Glutamatergic neuron (in vitro differentiated cells): ENCODE measurements at regions not wholly inside any gene's neighbourhood (a gene's known extent, or its start where the extent isn't known, plus 50 kb on each side); places are given as distances from the start of the nearest gene placed in this dataset.

Experiments
- DNase-seq: peaks from one replicate; pipeline ENCODE4 v3.0.0; 2022
- H3K27ac Mint-ChIP-seq: one replicate; pipeline ENCODE4 v1.8.0; 2020; ENCODE audit warnings: mild to moderate bottlenecking, mixed read lengths, inconsistent platforms; ENCODE audit not compliant: unreplicated experiment
- H3K27me3 Mint-ChIP-seq: one replicate; pipeline ENCODE4 v1.8.0; 2020; ENCODE audit warnings: mild to moderate bottlenecking, moderate library complexity, mixed read lengths, inconsistent platforms; ENCODE audit not compliant: unreplicated experiment
- H3K36me3 Mint-ChIP-seq: one replicate; pipeline ENCODE4 v1.8.0; 2020; ENCODE audit warnings: mild to moderate bottlenecking, mixed read lengths, inconsistent platforms; ENCODE audit not compliant: unreplicated experiment
- H3K4me1 Mint-ChIP-seq: one replicate; pipeline ENCODE4 v1.8.0; 2020; ENCODE audit warnings: mild to moderate bottlenecking, low read depth, mixed read lengths, inconsistent platforms; ENCODE audit not compliant: unreplicated experiment
- H3K4me3 Mint-ChIP-seq: one replicate; pipeline ENCODE4 v1.8.0; 2020; ENCODE audit warnings: mild to moderate bottlenecking, mixed read lengths, inconsistent platforms; ENCODE audit not compliant: unreplicated experiment
- H3K9me3 Mint-ChIP-seq: one replicate; pipeline ENCODE4 v1.8.0; 2020; ENCODE audit warnings: mild to moderate bottlenecking, moderate library complexity, mixed read lengths, inconsistent platforms; ENCODE audit not compliant: unreplicated experiment
- TF ChIP-seq, protein P1 (sequence below): fragments of 200-600 bp; sonication (generic); IDR thresholded peaks from one replicate; pipeline ENCODE4 v1.5.0; 2021; ENCODE audit not compliant: partially characterized antibody, unreplicated experiment

- DNase-seq, result no peak
- H3K27ac Mint-ChIP-seq, result no peak overlapping the region
- H3K4me1 Mint-ChIP-seq, result no peaks in the 10 kb centered on the region
- H3K9me3 Mint-ChIP-seq, result no peaks in the 10 kb centered on the region
- peaks cover 2% of the 10 kb centered on the region for H3K27me3 Mint-ChIP-seq
- no peaks in the 10 kb centered on the region for H3K36me3 Mint-ChIP-seq
- no peak overlapping the region for H3K4me3 Mint-ChIP-seq
- TF ChIP-seq, protein P1, sequence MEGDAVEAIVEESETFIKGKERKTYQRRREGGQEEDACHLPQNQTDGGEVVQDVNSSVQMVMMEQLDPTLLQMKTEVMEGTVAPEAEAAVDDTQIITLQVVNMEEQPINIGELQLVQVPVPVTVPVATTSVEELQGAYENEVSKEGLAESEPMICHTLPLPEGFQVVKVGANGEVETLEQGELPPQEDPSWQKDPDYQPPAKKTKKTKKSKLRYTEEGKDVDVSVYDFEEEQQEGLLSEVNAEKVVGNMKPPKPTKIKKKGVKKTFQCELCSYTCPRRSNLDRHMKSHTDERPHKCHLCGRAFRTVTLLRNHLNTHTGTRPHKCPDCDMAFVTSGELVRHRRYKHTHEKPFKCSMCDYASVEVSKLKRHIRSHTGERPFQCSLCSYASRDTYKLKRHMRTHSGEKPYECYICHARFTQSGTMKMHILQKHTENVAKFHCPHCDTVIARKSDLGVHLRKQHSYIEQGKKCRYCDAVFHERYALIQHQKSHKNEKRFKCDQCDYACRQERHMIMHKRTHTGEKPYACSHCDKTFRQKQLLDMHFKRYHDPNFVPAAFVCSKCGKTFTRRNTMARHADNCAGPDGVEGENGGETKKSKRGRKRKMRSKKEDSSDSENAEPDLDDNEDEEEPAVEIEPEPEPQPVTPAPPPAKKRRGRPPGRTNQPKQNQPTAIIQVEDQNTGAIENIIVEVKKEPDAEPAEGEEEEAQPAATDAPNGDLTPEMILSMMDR, result no peak
These were observed 1581.2 kb upstream of the WWC1 start for GRCh38 chr5:166710271-166710670.

- no peak overlapping the region for H3K27ac Mint-ChIP-seq
These were observed 1578.8 kb upstream of the WWC1 start for GRCh38 chr5:166712447-166713185.

DNA sequence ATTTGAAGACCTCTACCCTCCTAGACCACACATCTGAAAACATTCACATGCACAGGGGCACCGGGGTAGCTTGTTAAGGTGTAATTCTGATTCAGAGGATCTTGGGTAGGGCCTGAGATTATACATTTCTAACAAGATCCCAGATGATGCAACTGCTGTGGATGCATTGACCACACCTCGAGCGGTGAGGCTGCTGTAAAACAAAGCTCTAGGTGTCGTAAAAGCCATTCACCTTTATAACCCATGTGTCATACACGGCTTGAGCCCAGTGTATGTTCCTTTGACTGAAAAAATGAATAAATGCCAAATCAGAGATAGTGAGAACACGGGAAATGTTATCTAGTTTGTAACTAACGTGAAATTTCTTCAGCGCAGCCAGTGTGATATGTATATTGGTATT, 1578.2 kb upstream of the WWC1 start:
- Mint-ChIP-seq H3K4me1 (no peaks in the 10 kb centered on the region), H3K27me3 (peaks cover 2% of the 10 kb centered on the region), H3K9me3 (peaks cover 3% of the 10 kb centered on the region), H3K4me3 (no peak overlapping the region), H3K27ac (no peak overlapping the region), H3K36me3 (no peaks in the 10 kb centered on the region)
- no peak for DNase-seq
- TF ChIP-seq, protein P1, result no peak

More at GRCh38 chr5:166712447-166713185, 1578.8 kb upstream of the WWC1 start:
- Mint-ChIP-seq H3K27me3 (peaks cover 2% of the 10 kb centered on the region), H3K4me1 (no peaks in the 10 kb centered on the region), H3K4me3 (no peak overlapping the region), H3K9me3 (peaks cover 3% of the 10 kb centered on the region), H3K36me3 (no peaks in the 10 kb centered on the region)
- DNase-seq, result no peak
- TF ChIP-seq, protein P1, result no peak

DNA sequence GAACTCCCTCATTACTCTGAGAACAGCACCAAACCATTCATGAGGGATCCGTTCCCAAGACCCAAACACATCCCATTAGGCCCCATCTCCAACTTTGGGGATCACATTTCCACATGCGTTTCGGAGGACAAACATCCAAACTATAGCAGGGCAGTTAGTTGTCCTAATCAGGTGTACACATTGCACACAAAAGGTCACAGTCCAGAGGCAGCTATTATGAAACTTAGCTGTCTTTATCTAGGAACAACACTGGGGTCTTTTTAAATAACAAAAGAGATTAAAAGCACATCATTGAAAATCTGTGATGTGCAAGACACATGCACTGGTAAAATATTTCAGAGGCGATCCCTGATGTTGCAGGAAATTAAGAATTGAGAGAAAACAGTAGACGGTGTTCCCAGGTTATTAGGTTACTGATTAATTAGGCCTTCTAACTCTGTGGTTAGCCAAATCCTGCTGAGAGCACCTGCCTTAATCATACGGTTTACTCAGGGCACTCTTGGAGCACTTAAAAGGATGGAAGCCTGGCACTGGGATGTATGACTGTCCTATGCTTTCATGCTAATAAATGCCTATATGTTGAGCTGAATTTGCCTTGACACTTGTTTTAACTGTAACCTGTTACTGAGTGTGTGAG, 1574.5 kb upstream of the WWC1 start:
- TF ChIP-seq, protein P1, result no peak
- Mint-ChIP-seq H3K9me3 (peaks cover 3% of the 10 kb centered on the region), H3K36me3 (no peaks in the 10 kb centered on the region), H3K27me3 (peaks cover 2% of the 10 kb centered on the region), H3K4me3 (no peak overlapping the region), H3K27ac (no peak overlapping the region), H3K4me1 (no peaks in the 10 kb centered on the region)
- no peak for DNase-seq

DNA sequence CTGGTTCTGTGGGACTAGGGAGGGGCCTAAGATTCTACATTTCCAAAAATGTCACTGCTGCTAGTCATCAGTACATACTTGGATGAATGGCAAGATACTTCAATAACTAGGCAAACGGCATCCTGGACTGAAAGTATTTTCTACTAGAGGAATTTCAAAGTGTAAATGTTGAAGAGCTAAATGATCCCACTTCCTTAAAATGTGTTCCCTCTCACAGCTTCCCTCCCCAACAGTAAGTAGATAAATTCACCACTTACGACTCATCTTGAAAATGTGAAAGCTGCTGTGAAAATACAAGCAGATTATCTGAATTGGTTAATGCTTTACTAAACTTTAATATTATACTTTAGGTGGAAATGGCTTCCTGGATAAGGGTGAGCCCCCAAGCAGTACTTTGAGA, 1571.5 kb upstream of the WWC1 start:
- no peak for DNase-seq
- no peak overlapping the region for H3K27ac Mint-ChIP-seq
- no peak overlapping the region for H3K4me3 Mint-ChIP-seq
- no peaks in the 10 kb centered on the region for H3K36me3 Mint-ChIP-seq
- H3K4me1 Mint-ChIP-seq, result no peaks in the 10 kb centered on the region
- TF ChIP-seq, protein P1, result no peak
- no peaks in the 10 kb centered on the region for H3K27me3 Mint-ChIP-seq
- peaks cover 3% of the 10 kb centered on the region for H3K9me3 Mint-ChIP-seq
